K562 (cell line): ENCODE measurements at regions not wholly inside any gene's neighbourhood (a gene's known extent, or its start where the extent isn't known, plus 50 kb on each side); places are given as distances from the start of the nearest gene placed in this dataset.
A peak's percentile ranks its signal among the peaks of the same experiment; 100 is the strongest.

Experiments
- CBX2 ChIP-seq: fragments of 200-600 bp; sonication (generic); IDR thresholded peaks from one replicate; pipeline ENCODE4 v1.6.1; 2012; ENCODE audit warnings: mild to moderate bottlenecking, low read length, inconsistent platforms; ENCODE audit not compliant: insufficient read depth, poor library complexity, severe bottlenecking
- CCAR2 ChIP-seq: fragments of 200-400 bp; formaldehyde crosslinking; IDR thresholded peaks from 2 replicates; pipeline ENCODE4 v1.6.1; 2017; ENCODE audit warnings: mild to moderate bottlenecking, low read depth, low read length
- DIDO1 ChIP-seq: fragments of 450-650 bp; IDR thresholded peaks from 2 replicates; pipeline ENCODE4 v1.6.1; 2016; ENCODE audit warnings: low read depth, missing biosample characterization, missing genetic modification characterization
- GABPB1 ChIP-seq: sonication (generic); formaldehyde crosslinking; IDR thresholded peaks from 2 replicates; pipeline ENCODE4 v1.8.0; 2022; ENCODE audit warnings: mild to moderate bottlenecking, missing genetic modification reagents
- HIVEP1 ChIP-seq: fragments of 250-450 bp; sonication (Bioruptor Pico); IDR thresholded peaks from 2 replicates; pipeline ENCODE4 v1.4.0; 2020; ENCODE audit warnings: mild to moderate bottlenecking
- HNRNPUL1 ChIP-seq: fragments of 200-400 bp; formaldehyde crosslinking; IDR thresholded peaks from 2 replicates; pipeline ENCODE4 v1.6.1; 2017; ENCODE audit warnings: low read length
- SAFB ChIP-seq: fragments of 200-400 bp; formaldehyde crosslinking; IDR thresholded peaks from 2 replicates; pipeline ENCODE4 v1.6.1; 2017; ENCODE audit warnings: low read depth, low read length, borderline replicate concordance
- SOX6 ChIP-seq: fragments of 450-650 bp; IDR thresholded peaks from 2 replicates; pipeline ENCODE4 v1.6.1; 2014; ENCODE audit warnings: mild to moderate bottlenecking
- SP2 ChIP-seq: IDR thresholded peaks from 2 replicates; pipeline ENCODE4 v1.6.1; 2011; ENCODE audit warnings: mild to moderate bottlenecking, low read depth, low read length, moderate library complexity; ENCODE audit not compliant: poor library complexity, severe bottlenecking; ENCODE audit errors: extremely low read depth
- SRSF1 ChIP-seq: fragments of 200-400 bp; formaldehyde crosslinking; IDR thresholded peaks from 2 replicates; pipeline ENCODE4 v1.6.1; 2017; ENCODE audit warnings: mild to moderate bottlenecking, low read depth, low read length, moderate library complexity
- SRSF7 ChIP-seq: fragments of 200-400 bp; formaldehyde crosslinking; optimal IDR thresholded peaks from 2 replicates; pipeline ENCODE3; 2017; ENCODE audit warnings: mild to moderate bottlenecking, low read depth, low read length
- ZC3H8 ChIP-seq: fragments of 450-650 bp; IDR thresholded peaks from 2 replicates; pipeline ENCODE4 v1.6.1; 2017
- ZNF212 ChIP-seq: fragments of 450-650 bp; formaldehyde crosslinking; IDR thresholded peaks from 2 replicates; pipeline ENCODE4 v1.4.0; 2020; ENCODE audit warnings: mild to moderate bottlenecking
- TF ChIP-seq, protein P1 (sequence below): fragments of 250-450 bp; sonication (Bioruptor Pico); IDR thresholded peaks from 2 replicates; pipeline ENCODE4 v1.4.0; 2020; ENCODE audit warnings: mild to moderate bottlenecking
- TF ChIP-seq, protein P2 (sequence below): sonication (generic); formaldehyde crosslinking; IDR thresholded peaks from 2 replicates; pipeline ENCODE4 v1.8.0; 2022; ENCODE audit warnings: missing genetic modification reagents, mild to moderate bottlenecking, moderate library complexity, borderline replicate concordance
- TF ChIP-seq, protein P3 (sequence below): fragments of 250-450 bp; sonication (Bioruptor Pico); IDR thresholded peaks from 2 replicates; pipeline ENCODE4 v1.8.0; 2022; ENCODE audit warnings: moderate library complexity, mild to moderate bottlenecking, inconsistent platforms
- TF ChIP-seq, protein P4 (sequence below): IDR thresholded peaks from 3 replicates; pipeline ENCODE4 v1.6.1; 2011; ENCODE audit warnings: borderline replicate concordance, mild to moderate bottlenecking, moderate library complexity; ENCODE audit not compliant: insufficient read length; ENCODE audit errors: extremely low read depth
- TF ChIP-seq, protein P5 (sequence below), 3 experiments: fragments of 200-800 bp in 1 of 3; sonication (Bioruptor generic) in 1 of 3; sonication (generic) in 1 of 3; formaldehyde crosslinking in 1 of 3; IDR thresholded peaks; 2 replicates each; pipeline versions ENCODE4 v1.6.1 to v1.8.0; 2016 to 2022; ENCODE audit warnings: mild to moderate bottlenecking in 2 of 3, missing compliant biosample characterization in 2 of 3, missing genetic modification characterization in 2 of 3, missing genetic modification reagents in 1 of 3
- TF ChIP-seq, protein P6 (sequence below): fragments of 450-650 bp; IDR thresholded peaks from 2 replicates; pipeline ENCODE4 v1.6.1; 2016; ENCODE audit warnings: mild to moderate bottlenecking

DNA sequence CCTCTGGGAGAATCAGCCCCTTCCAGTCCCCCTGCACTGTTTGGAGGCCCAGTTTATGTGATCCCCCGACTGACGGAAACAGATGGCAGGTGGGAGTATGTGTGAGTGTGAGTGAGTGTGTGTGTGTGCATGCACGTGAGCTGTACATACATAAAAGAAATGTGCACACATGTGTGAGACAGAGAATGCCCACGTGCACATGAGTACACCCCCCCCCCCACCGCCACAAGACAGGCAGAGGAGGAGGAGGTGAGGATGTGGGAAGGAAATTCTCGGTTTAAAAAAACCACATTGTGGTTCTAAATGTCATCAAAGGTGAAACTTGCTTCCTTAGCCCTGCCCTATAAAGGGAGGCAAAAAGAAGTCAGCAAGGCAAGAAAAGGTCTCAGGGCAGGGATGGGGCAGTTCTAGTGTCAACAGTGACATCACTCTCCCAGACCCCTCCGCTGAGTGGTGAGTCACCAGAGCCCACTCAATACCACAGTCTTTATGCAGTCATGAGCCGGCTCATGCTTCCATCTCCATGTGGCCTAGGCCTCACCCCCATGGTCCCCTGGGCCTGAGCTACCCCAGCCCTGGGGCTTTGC, 79.2 kb upstream of the HSPA9 start (continued):
- TF ChIP-seq HNRNPUL1: no peak
- TF ChIP-seq, protein P1, sequence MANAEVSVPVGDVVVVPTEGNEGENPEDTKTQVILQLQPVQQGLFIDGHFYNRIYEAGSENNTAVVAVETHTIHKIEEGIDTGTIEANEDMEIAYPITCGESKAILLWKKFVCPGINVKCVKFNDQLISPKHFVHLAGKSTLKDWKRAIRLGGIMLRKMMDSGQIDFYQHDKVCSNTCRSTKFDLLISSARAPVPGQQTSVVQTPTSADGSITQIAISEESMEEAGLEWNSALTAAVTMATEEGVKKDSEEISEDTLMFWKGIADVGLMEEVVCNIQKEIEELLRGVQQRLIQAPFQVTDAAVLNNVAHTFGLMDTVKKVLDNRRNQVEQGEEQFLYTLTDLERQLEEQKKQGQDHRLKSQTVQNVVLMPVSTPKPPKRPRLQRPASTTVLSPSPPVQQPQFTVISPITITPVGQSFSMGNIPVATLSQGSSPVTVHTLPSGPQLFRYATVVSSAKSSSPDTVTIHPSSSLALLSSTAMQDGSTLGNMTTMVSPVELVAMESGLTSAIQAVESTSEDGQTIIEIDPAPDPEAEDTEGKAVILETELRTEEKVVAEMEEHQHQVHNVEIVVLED: no peak
- TF ChIP-seq DIDO1: no peak
- TF ChIP-seq CCAR2: no peak
- TF ChIP-seq SRSF7: no peak
- TF ChIP-seq HIVEP1 (CRISPR knock-in tag): no peak
- TF ChIP-seq ZC3H8: no peak
- TF ChIP-seq, protein P2, sequence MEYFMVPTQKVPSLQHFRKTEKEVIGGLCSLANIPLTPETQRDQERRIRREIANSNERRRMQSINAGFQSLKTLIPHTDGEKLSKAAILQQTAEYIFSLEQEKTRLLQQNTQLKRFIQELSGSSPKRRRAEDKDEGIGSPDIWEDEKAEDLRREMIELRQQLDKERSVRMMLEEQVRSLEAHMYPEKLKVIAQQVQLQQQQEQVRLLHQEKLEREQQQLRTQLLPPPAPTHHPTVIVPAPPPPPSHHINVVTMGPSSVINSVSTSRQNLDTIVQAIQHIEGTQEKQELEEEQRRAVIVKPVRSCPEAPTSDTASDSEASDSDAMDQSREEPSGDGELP: no peak
- TF ChIP-seq SRSF1: no peak
- TF ChIP-seq CBX2: no peak
- TF ChIP-seq SOX6: peak; percentile 54; the same call in 1 of the 2 replicates
- TF ChIP-seq, protein P3, sequence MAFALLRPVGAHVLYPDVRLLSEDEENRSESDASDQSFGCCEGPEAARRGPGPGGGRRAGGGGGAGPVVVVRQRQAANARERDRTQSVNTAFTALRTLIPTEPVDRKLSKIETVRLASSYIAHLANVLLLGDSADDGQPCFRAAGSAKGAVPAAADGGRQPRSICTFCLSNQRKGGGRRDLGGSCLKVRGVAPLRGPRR (CRISPR knock-in tag): no peak
- TF ChIP-seq SP2: no peak
- no peak for TF ChIP-seq GABPB1 (CRISPR knock-in tag)
- no peak for TF ChIP-seq SAFB
- TF ChIP-seq, protein P4, sequence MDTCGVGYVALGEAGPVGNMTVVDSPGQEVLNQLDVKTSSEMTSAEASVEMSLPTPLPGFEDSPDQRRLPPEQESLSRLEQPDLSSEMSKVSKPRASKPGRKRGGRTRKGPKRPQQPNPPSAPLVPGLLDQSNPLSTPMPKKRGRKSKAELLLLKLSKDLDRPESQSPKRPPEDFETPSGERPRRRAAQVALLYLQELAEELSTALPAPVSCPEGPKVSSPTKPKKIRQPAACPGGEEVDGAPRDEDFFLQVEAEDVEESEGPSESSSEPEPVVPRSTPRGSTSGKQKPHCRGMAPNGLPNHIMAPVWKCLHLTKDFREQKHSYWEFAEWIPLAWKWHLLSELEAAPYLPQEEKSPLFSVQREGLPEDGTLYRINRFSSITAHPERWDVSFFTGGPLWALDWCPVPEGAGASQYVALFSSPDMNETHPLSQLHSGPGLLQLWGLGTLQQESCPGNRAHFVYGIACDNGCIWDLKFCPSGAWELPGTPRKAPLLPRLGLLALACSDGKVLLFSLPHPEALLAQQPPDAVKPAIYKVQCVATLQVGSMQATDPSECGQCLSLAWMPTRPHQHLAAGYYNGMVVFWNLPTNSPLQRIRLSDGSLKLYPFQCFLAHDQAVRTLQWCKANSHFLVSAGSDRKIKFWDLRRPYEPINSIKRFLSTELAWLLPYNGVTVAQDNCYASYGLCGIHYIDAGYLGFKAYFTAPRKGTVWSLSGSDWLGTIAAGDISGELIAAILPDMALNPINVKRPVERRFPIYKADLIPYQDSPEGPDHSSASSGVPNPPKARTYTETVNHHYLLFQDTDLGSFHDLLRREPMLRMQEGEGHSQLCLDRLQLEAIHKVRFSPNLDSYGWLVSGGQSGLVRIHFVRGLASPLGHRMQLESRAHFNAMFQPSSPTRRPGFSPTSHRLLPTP: no peak
- TF ChIP-seq, protein P5, sequence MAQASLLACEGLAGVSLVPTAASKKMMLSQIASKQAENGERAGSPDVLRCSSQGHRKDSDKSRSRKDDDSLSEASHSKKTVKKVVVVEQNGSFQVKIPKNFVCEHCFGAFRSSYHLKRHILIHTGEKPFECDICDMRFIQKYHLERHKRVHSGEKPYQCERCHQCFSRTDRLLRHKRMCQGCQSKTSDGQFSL (CRISPR knock-in tag; IDR thresholded peaks at IDR 0.05): peak; percentile 92
- TF ChIP-seq, protein P5 (tag; IDR thresholded peaks at IDR 0.05): no peak
- TF ChIP-seq, protein P6, sequence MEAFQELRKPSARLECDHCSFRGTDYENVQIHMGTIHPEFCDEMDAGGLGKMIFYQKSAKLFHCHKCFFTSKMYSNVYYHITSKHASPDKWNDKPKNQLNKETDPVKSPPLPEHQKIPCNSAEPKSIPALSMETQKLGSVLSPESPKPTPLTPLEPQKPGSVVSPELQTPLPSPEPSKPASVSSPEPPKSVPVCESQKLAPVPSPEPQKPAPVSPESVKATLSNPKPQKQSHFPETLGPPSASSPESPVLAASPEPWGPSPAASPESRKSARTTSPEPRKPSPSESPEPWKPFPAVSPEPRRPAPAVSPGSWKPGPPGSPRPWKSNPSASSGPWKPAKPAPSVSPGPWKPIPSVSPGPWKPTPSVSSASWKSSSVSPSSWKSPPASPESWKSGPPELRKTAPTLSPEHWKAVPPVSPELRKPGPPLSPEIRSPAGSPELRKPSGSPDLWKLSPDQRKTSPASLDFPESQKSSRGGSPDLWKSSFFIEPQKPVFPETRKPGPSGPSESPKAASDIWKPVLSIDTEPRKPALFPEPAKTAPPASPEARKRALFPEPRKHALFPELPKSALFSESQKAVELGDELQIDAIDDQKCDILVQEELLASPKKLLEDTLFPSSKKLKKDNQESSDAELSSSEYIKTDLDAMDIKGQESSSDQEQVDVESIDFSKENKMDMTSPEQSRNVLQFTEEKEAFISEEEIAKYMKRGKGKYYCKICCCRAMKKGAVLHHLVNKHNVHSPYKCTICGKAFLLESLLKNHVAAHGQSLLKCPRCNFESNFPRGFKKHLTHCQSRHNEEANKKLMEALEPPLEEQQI: no peak
- no peak for TF ChIP-seq ZNF212 (CRISPR knock-in tag)
